ENCODE measurements at regions not wholly inside any gene's neighbourhood (a gene's known extent, or its start where the extent isn't known, plus 50 kb on each side); places are given as distances from the start of the nearest gene placed in this dataset.

DNA sequence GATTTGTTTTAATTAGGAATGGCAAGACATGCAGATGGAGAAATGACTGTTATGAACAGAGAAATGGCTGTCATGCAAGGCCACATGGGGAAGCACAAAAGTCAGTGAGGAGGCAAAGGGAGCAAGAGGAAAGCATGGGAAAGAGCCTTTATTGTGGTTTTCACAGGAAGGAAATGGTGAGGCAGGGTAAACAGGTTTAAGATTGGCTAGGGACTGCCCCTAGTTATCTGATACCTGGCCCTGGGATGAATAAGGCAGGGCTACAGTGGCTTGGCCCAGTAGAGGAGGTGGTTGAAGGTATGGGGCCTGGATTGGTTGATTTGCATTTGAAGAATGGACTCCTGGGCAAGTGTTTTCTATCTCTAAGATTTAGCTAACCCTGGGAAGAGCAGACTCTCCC lies 168.7 kb upstream of the CNOT2 start:
- no peak for TF ChIP-seq SIN3A (IDR thresholded peaks at IDR 0.05; ENCODE audit: borderline replicate concordance, insufficient read depth, low read length)
- TF ChIP-seq, protein P1, sequence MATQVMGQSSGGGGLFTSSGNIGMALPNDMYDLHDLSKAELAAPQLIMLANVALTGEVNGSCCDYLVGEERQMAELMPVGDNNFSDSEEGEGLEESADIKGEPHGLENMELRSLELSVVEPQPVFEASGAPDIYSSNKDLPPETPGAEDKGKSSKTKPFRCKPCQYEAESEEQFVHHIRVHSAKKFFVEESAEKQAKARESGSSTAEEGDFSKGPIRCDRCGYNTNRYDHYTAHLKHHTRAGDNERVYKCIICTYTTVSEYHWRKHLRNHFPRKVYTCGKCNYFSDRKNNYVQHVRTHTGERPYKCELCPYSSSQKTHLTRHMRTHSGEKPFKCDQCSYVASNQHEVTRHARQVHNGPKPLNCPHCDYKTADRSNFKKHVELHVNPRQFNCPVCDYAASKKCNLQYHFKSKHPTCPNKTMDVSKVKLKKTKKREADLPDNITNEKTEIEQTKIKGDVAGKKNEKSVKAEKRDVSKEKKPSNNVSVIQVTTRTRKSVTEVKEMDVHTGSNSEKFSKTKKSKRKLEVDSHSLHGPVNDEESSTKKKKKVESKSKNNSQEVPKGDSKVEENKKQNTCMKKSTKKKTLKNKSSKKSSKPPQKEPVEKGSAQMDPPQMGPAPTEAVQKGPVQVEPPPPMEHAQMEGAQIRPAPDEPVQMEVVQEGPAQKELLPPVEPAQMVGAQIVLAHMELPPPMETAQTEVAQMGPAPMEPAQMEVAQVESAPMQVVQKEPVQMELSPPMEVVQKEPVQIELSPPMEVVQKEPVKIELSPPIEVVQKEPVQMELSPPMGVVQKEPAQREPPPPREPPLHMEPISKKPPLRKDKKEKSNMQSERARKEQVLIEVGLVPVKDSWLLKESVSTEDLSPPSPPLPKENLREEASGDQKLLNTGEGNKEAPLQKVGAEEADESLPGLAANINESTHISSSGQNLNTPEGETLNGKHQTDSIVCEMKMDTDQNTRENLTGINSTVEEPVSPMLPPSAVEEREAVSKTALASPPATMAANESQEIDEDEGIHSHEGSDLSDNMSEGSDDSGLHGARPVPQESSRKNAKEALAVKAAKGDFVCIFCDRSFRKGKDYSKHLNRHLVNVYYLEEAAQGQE (IDR thresholded peaks at IDR 0.05; ENCODE audit: insufficient read depth in 1 of 2, low read depth in 2 of 2, low read length in 2 of 2): no peak
- no peak for TF ChIP-seq TAF1 (IDR thresholded peaks at IDR 0.05; ENCODE audit: borderline replicate concordance, insufficient read depth, low read length)
- no peak for TF ChIP-seq FOXP2 (optimal IDR thresholded peaks at IDR 0.05; ENCODE audit: borderline replicate concordance, extremely low read depth, extremely low read length, insufficient read depth)
- no peak for TF ChIP-seq POLR2AphosphoS5 (IDR thresholded peaks at IDR 0.05; ENCODE audit: low read depth, low read length)

DNA sequence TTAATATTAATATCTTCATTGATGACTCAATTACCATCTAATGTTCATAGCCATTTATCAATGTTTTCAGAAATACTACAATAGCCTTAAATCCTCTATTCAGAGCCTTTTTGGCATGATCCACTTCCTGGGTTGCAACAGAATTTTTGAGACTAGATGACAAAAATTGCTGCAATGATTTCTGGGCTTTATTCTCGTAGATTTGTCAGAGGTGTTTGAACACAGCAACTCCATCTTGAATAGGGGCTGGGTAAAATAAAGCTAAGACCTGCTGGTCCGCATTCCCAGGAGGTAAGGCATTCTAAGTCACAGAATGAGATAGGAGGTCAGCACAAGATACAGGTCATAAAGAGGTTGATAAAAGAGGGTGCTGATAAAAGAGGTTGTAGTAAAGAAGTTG lies 165.8 kb upstream of the CNOT2 start:
- TF ChIP-seq POLR2AphosphoS5 (IDR thresholded peaks at IDR 0.05; ENCODE audit: low read depth, low read length) (no peak), SIN3A (IDR thresholded peaks at IDR 0.05; ENCODE audit: borderline replicate concordance, insufficient read depth, low read length) (no peak), TAF1 (IDR thresholded peaks at IDR 0.05; ENCODE audit: borderline replicate concordance, insufficient read depth, low read length) (no peak), FOXP2 (optimal IDR thresholded peaks at IDR 0.05; ENCODE audit: borderline replicate concordance, extremely low read depth, extremely low read length, insufficient read depth) (no peak)
- TF ChIP-seq, protein P1 (IDR thresholded peaks at IDR 0.05; ENCODE audit: insufficient read depth in 1 of 2, low read depth in 2 of 2, low read length in 2 of 2): no peak

DNA sequence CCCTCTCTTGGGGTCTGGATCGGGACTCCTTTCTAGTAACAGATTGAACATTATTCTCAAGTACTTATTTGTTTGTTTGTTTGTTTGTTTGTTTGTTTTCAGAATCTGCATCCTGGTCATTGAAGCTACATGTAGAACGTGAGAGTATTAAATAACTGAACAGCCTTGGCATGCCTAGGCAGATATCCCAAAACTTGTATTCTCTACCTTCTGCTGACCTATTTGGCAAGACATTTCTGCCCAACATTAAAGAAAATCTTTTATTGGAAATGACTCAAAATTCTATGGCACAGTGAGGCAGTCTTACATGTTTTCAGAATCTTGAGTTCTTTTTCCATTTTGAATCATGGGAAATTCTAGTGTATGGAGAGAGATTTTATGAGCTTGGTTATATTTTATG lies 165.1 kb upstream of the CNOT2 start:
- TF ChIP-seq, protein P1 (IDR thresholded peaks at IDR 0.05; ENCODE audit: insufficient read depth in 1 of 2, low read depth in 2 of 2, low read length in 2 of 2): no peak
- TF ChIP-seq TAF1 (IDR thresholded peaks at IDR 0.05; ENCODE audit: borderline replicate concordance, insufficient read depth, low read length) (no peak), FOXP2 (optimal IDR thresholded peaks at IDR 0.05; ENCODE audit: borderline replicate concordance, extremely low read depth, extremely low read length, insufficient read depth) (no peak), POLR2AphosphoS5 (IDR thresholded peaks at IDR 0.05; ENCODE audit: low read depth, low read length) (no peak), SIN3A (IDR thresholded peaks at IDR 0.05; ENCODE audit: borderline replicate concordance, insufficient read depth, low read length) (no peak)

DNA sequence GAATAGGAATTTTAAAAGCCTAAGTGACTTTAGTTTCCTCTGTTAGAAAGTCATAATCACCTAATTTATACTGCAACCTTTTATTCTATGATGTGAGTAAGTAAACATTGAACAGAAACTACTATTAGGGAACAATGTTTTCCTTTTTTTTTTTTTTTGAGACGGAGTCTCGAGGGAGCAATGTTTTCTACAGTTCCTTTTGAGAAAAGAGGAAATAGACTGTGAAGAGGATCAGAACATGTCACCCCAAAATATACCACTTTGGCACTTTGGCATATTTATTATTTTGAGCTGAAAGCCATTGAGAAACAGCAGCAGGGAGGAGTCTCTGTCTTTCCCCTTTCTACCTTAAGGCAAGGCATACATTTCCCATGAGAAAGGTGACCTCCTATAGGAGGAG lies 162.7 kb upstream of the CNOT2 start:
- TF ChIP-seq FOXP2 (optimal IDR thresholded peaks at IDR 0.05; ENCODE audit: borderline replicate concordance, extremely low read depth, extremely low read length, insufficient read depth): no peak
- no peak for TF ChIP-seq TAF1 (IDR thresholded peaks at IDR 0.05; ENCODE audit: borderline replicate concordance, insufficient read depth, low read length)
- TF ChIP-seq, protein P1 (IDR thresholded peaks at IDR 0.05; ENCODE audit: insufficient read depth in 1 of 2, low read depth in 2 of 2, low read length in 2 of 2): no peak
- no peak for TF ChIP-seq SIN3A (IDR thresholded peaks at IDR 0.05; ENCODE audit: borderline replicate concordance, insufficient read depth, low read length)
